ENCODE measurements at regions not wholly inside any gene's neighbourhood (a gene's known extent, or its start where the extent isn't known, plus 50 kb on each side); places are given as distances from the start of the nearest gene placed in this dataset.

- no peaks in the 10 kb centered on the region for H3K9me3 ChIP-seq
- intact Hi-C loops (cut with DNase I) = no loop called here
- no peak overlapping the region for H3K9ac ChIP-seq (ENCODE audit: low read depth in 2 of 2, low read length in 2 of 2)
- no peaks in the 10 kb centered on the region for H3K27me3 ChIP-seq
- no peak overlapping the region for H3K27ac ChIP-seq
- no peaks in the 10 kb centered on the region for H3K36me3 ChIP-seq
- no peak for DNase-seq
- no peaks in the 10 kb centered on the region for H3K4me1 ChIP-seq
- no peak for TF ChIP-seq CTCF (IDR thresholded peaks at IDR 0.05)
- H3K4me3 ChIP-seq = no peak overlapping the region
Observed at GRCh38 chr4:24015782-24016181, 125.9 kb upstream of the PPARGC1A start.

- Histone ChIP-seq H3K4me3 (no peak overlapping the region), H3K27ac (no peak overlapping the region), H3K9ac (ENCODE audit: low read depth in 2 of 2, low read length in 2 of 2) (no peak overlapping the region), H3K9me3 (no peaks in the 10 kb centered on the region), H3K4me1 (no peaks in the 10 kb centered on the region), H3K27me3 (no peaks in the 10 kb centered on the region), H3K36me3 (no peaks in the 10 kb centered on the region)
- no peak for DNase-seq
- intact Hi-C loops (cut with DNase I) = no loop called here
- TF ChIP-seq CTCF (IDR thresholded peaks at IDR 0.05) = no peak
Observed at GRCh38 chr4:24013668-24014422, 124.0 kb upstream of the PPARGC1A start.

- Histone ChIP-seq H3K9me3 (no peaks in the 10 kb centered on the region), H3K27me3 (no peaks in the 10 kb centered on the region), H3K4me1 (no peaks in the 10 kb centered on the region), H3K36me3 (no peaks in the 10 kb centered on the region), H3K9ac (ENCODE audit: low read depth in 2 of 2, low read length in 2 of 2) (no peak overlapping the region), H3K27ac (no peak overlapping the region), H3K4me3 (no peak overlapping the region)
- DNase-seq = no peak
- no peak for TF ChIP-seq CTCF (IDR thresholded peaks at IDR 0.05)
- intact Hi-C loops (cut with DNase I) = no loop called here
Observed at GRCh38 chr4:24010994-24011393, 121.1 kb upstream of the PPARGC1A start.

- no peaks in the 10 kb centered on the region for H3K9me3 ChIP-seq
- H3K4me1 ChIP-seq = no peaks in the 10 kb centered on the region
- no peaks in the 10 kb centered on the region for H3K27me3 ChIP-seq
- no peak overlapping the region for H3K4me3 ChIP-seq
- DNase-seq = no peak
- H3K27ac ChIP-seq = no peak overlapping the region
- no peak overlapping the region for H3K9ac ChIP-seq (ENCODE audit: low read depth in 2 of 2, low read length in 2 of 2)
- intact Hi-C loops (cut with DNase I) = no loop called here
- TF ChIP-seq CTCF (IDR thresholded peaks at IDR 0.05) = no peak
- no peaks in the 10 kb centered on the region for H3K36me3 ChIP-seq
Observed at GRCh38 chr4:24010573-24010972, 120.7 kb upstream of the PPARGC1A start.

- Histone ChIP-seq H3K4me3 (no peak overlapping the region), H3K27ac (no peak overlapping the region), H3K36me3 (no peaks in the 10 kb centered on the region), H3K9me3 (no peaks in the 10 kb centered on the region), H3K27me3 (no peaks in the 10 kb centered on the region), H3K4me1 (no peaks in the 10 kb centered on the region), H3K9ac (ENCODE audit: low read depth in 2 of 2, low read length in 2 of 2) (no peak overlapping the region)
- no peak for TF ChIP-seq CTCF (IDR thresholded peaks at IDR 0.05)
- intact Hi-C loops (cut with DNase I) = no loop called here
- DNase-seq = no peak
Observed at GRCh38 chr4:24007860-24008261, 118.0 kb upstream of the PPARGC1A start.

Measured in colonic mucosa (tissue), 4 donors.